GM12864 (cell line): ENCODE measurements at regions not wholly inside any gene's neighbourhood (a gene's known extent, or its start where the extent isn't known, plus 50 kb on each side); places are given as distances from the start of the nearest gene placed in this dataset.

ENCODE experiments used
- DNase-seq: peaks from one replicate; pipeline ENCODE4 v3.0.0-alpha.2; 2011; ENCODE audit warnings: low read depth
- H3K4me3 ChIP-seq: 2 replicates; pipeline ENCODE4 v1.5.1; 2011; ENCODE audit warnings: mild to moderate bottlenecking, low read depth, low read length, control low read depth
- TF ChIP-seq, protein P1 (sequence below): IDR thresholded peaks from 2 replicates; pipeline ENCODE4 v1.5.1; 2011; ENCODE audit warnings: low read depth, mild to moderate bottlenecking, moderate library complexity, low read length, control low read depth, inconsistent platforms; ENCODE audit errors: missing control alignments

DNA sequence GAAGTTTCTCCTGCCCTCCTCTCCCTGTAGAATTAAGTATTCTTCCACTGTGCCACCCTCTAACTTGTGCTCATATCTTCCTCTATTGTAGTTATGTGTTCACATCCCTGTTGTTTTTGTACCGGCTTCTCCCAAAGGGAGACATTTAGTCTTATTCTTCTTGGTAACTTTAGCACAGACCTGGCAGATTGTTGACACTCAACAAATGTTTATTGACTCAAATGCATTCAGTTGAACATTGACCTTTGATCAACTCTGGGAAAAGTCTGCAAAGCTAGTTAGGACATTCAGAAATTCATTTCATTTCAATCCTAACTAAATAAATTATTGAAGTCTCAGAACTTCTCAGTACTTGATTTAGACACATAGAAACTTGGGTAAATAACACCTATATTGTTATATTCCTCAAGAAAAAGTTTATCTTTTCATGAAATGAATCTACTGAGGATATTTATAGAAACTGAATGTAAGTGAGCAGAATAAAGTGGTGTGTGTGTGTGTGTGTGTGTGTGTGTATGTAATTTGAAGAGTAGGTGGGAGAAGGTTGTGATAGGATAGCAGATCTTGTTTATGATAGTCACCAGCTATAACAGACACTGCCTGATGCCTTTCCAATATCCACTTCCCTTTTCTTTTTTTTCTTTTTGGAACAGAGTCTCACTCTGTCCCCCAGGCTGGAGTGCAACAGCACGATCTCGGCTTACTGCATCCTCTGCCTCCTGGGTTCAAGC lies 872.4 kb upstream of the CXADR start:
- no peak for DNase-seq
- no peak overlapping the region for H3K4me3 ChIP-seq
- TF ChIP-seq, protein P1, sequence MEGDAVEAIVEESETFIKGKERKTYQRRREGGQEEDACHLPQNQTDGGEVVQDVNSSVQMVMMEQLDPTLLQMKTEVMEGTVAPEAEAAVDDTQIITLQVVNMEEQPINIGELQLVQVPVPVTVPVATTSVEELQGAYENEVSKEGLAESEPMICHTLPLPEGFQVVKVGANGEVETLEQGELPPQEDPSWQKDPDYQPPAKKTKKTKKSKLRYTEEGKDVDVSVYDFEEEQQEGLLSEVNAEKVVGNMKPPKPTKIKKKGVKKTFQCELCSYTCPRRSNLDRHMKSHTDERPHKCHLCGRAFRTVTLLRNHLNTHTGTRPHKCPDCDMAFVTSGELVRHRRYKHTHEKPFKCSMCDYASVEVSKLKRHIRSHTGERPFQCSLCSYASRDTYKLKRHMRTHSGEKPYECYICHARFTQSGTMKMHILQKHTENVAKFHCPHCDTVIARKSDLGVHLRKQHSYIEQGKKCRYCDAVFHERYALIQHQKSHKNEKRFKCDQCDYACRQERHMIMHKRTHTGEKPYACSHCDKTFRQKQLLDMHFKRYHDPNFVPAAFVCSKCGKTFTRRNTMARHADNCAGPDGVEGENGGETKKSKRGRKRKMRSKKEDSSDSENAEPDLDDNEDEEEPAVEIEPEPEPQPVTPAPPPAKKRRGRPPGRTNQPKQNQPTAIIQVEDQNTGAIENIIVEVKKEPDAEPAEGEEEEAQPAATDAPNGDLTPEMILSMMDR, result no peak

DNA sequence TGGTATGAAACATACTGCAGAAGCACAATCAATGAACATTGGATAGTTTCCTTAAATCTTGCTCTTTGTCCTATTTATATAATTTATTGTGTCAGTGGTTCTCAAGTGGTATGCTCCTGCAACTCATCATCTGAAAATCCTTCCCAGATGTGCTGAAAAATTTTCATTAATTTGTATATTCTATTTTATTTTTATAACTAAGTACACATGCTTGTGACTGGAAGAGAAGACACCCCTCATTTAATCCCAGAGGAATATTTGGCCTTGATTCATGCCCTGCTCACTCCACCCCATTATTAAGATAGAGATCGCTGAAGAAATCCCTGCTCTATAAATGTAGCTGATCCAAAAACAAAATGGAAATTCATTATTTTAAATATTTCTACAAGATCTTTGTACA lies 870.5 kb upstream of the CXADR start:
- TF ChIP-seq, protein P1, result no peak
- no peak for DNase-seq

GRCh38 chr21:16644685-16645084 lies 868.2 kb upstream of the CXADR start:
- TF ChIP-seq, protein P1, result no peak
- no peak for DNase-seq

More for the DNA sequence above, 870.5 kb upstream of the CXADR start:
- no peak overlapping the region for H3K4me3 ChIP-seq

GRCh38 chr21:16650714-16651366 lies 862.0 kb upstream of the CXADR start:
- no peak for DNase-seq
- TF ChIP-seq, protein P1, result no peak
- no peak overlapping the region for H3K4me3 ChIP-seq

More at GRCh38 chr21:16644685-16645084, 868.2 kb upstream of the CXADR start:
- H3K4me3 ChIP-seq, result no peak overlapping the region

- no peak overlapping the region for H3K4me3 ChIP-seq
- DNase-seq, result no peak
- TF ChIP-seq, protein P1, result no peak
These were observed 860.9 kb upstream of the CXADR start for GRCh38 chr21:16651956-16652355.

DNA sequence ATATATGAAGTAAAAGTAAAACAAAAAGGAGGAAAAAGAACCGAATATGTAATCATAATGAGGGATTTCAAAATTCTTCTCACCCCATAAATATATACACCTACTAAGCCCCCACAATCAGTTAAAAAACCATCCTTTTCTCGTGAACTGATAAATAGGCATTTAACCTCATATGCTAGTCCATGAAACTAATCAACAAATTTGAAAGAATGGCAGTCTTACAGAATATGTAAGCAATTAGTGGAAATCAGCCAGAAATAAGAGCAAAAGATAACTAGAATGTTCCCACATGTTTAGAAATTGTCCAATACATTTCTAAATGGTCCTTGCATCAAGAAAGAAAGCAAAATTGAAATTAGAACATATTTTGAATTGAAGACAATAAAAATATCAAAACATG lies 849.4 kb upstream of the CXADR start:
- no peak overlapping the region for H3K4me3 ChIP-seq
- TF ChIP-seq, protein P1, result no peak
- DNase-seq, result no peak

DNA sequence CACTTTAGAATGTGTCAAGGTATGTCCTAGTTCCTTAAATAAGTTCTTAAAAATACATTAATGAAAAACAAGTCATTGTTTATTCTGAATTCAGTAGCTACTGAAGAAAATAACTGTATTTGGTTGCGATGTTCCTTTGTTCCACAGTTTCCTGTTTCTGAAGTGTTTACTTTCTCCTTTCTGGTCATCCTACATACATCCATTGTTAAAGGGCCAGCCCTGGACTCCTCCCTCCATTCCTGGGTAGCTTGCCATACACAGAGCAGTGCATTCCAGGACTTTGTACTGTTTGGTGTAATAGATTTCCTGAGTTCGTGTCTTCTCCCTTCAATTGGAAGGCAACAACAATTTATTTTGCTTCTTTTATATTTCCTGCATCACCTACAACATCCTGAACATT lies 845.4 kb upstream of the CXADR start:
- TF ChIP-seq, protein P1, result no peak
- no peak overlapping the region for H3K4me3 ChIP-seq
- DNase-seq, result no peak
